ENCODE measurements at regions not wholly inside any gene's neighbourhood (a gene's known extent, or its start where the extent isn't known, plus 50 kb on each side); places are given as distances from the start of the nearest gene placed in this dataset.

GRCh38 chr5:123756816-123757215 is 244.8 kb downstream of the CSNK1G3 start:
- H3K4me3 ChIP-seq (replicated peaks in 1 of 3; ENCODE audit: insufficient read depth in 1 of 3, low read depth in 2 of 3, low read length in 3 of 3) = no peak overlapping the region
- no TSS peak for BruUV-seq (replicated peaks)
- no peak overlapping the region for H3K9ac ChIP-seq (ENCODE audit: insufficient read depth, low read depth, low read length)
- DNase-seq (ENCODE audit: low spot score) = no peak
- CTCF ChIA-PET (ENCODE audit: low intra/inter-chr PET ratio, low total read pairs) = no interaction called here
- no peak overlapping the region for H3K4me2 ChIP-seq (ENCODE audit: low read depth, low read length)
- no peaks in the 10 kb centered on the region for H3K79me2 ChIP-seq (ENCODE audit: insufficient read depth, low read length)
- H3K9me3 ChIP-seq (ENCODE audit: low read length) = peaks cover 15% of the 10 kb centered on the region
- no peaks in the 10 kb centered on the region for H4K20me1 ChIP-seq (ENCODE audit: insufficient read depth, low read length)
- ATAC-seq = no peak
- TF ChIP-seq HOXA5 (CRISPR knock-in tag; IDR thresholded peaks at IDR 0.05) (no peak), XBP1 (CRISPR knock-in tag; IDR thresholded peaks at IDR 0.05) (no peak), ZSCAN5A (CRISPR knock-in tag; IDR thresholded peaks at IDR 0.05; ENCODE audit: borderline replicate concordance) (no peak), JUN (CRISPR knock-in tag; IDR thresholded peaks at IDR 0.05) (no peak)
- no peak for FAIRE-seq
- H2AFZ ChIP-seq (ENCODE audit: low read length) = no peak overlapping the region
- no peaks in the 10 kb centered on the region for H3K4me1 ChIP-seq (ENCODE audit: insufficient read depth, low read length)
- no peak overlapping the region for H3K27ac ChIP-seq (ENCODE audit: extremely low read length, insufficient read depth, low read length)
- in situ Hi-C loops (cut with HindIII; ENCODE audit: extremely low pct_ligation_motif_present, low pct_unique_long_range_greater_than_20kb) = no loop called here
- intact Hi-C loops (cut with micrococcal nuclease; ENCODE audit: unreplicated experiment) = no loop called here
- H3K27me3 ChIP-seq (ENCODE audit: control insufficient read depth in 1 of 2, insufficient read depth in 2 of 2, low read length in 2 of 2) = no peaks in the 10 kb centered on the region
- H3K36me3 ChIP-seq (replicated peaks in 1 of 2; ENCODE audit: control insufficient read depth in 1 of 2, insufficient read depth in 2 of 2, low read length in 2 of 2) = no peaks in the 10 kb centered on the region
- POLR2A ChIA-PET = no interaction called here

GRCh38 chr5:123756318-123756665 is 244.3 kb downstream of the CSNK1G3 start:
- CTCF ChIA-PET (ENCODE audit: low intra/inter-chr PET ratio, low total read pairs) = no interaction called here
- in situ Hi-C loops (cut with HindIII; ENCODE audit: extremely low pct_ligation_motif_present, low pct_unique_long_range_greater_than_20kb) = no loop called here

More at GRCh38 chr5:123756318-123756665, 244.3 kb downstream of the CSNK1G3 start:
- H3K4me2 ChIP-seq (ENCODE audit: low read depth, low read length) = no peak overlapping the region
- H3K4me1 ChIP-seq (ENCODE audit: insufficient read depth, low read length) = no peaks in the 10 kb centered on the region
- POLR2A ChIA-PET = no interaction called here
- H3K9ac ChIP-seq (ENCODE audit: insufficient read depth, low read depth, low read length) = no peak overlapping the region
- DNase-seq (ENCODE audit: low spot score) (no peak), FAIRE-seq (no peak), ATAC-seq (no peak)
- H3K4me3 ChIP-seq (replicated peaks in 1 of 3; ENCODE audit: insufficient read depth in 1 of 3, low read depth in 2 of 3, low read length in 3 of 3) = no peak overlapping the region
- BruUV-seq (replicated peaks) = no TSS peak
- TF ChIP-seq PAX8 (CRISPR knock-in tag; IDR thresholded peaks at IDR 0.05; ENCODE audit: borderline replicate concordance) = no peak
- H3K79me2 ChIP-seq (ENCODE audit: insufficient read depth, low read length) = no peaks in the 10 kb centered on the region
- no peaks in the 10 kb centered on the region for H3K27me3 ChIP-seq (ENCODE audit: control insufficient read depth in 1 of 2, insufficient read depth in 2 of 2, low read length in 2 of 2)
- no peaks in the 10 kb centered on the region for H3K36me3 ChIP-seq (replicated peaks in 1 of 2; ENCODE audit: control insufficient read depth in 1 of 2, insufficient read depth in 2 of 2, low read length in 2 of 2)
- no peaks in the 10 kb centered on the region for H4K20me1 ChIP-seq (ENCODE audit: insufficient read depth, low read length)
- H3K27ac ChIP-seq (ENCODE audit: extremely low read length, insufficient read depth, low read length) = no peak overlapping the region
- intact Hi-C loops (cut with micrococcal nuclease; ENCODE audit: unreplicated experiment) = no loop called here
- no peak overlapping the region for H2AFZ ChIP-seq (ENCODE audit: low read length)
- 0% methylated on average over 2 of the region's 2 CpGs for WGBS (ENCODE audit: low lambda C conversion rate)
- peaks cover 15% of the 10 kb centered on the region for H3K9me3 ChIP-seq (ENCODE audit: low read length)
